ENCODE measurements at regions not wholly inside any gene's neighbourhood (a gene's known extent, or its start where the extent isn't known, plus 50 kb on each side); places are given as distances from the start of the nearest gene placed in this dataset.

DNA sequence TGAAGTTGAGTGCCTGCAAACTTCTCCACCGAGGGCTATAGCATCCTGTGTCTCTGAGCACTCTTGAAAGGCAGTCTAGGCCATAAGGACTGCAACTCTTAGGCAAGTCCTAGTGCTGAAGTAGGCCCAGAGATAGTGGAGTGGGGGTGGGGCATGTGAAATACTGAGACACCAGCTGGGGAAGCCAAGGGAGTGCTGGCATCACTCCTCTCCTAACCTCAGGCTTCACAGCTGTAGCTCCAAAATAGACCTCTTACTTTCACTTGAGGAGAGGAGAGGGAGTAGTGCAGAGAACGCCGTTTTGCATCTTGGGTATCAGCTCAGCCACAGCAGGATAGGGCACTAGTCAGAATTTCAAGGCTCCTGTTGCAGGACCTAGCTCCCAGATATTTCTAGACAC lies 56.2 kb upstream of the CYSLTR1 start:
- H3K4me3 Mint-ChIP-seq (ENCODE audit: unreplicated experiment) = no peak overlapping the region
- H3K27ac Mint-ChIP-seq (ENCODE audit: low read depth, unreplicated experiment) = no peak overlapping the region
- no peaks in the 10 kb centered on the region for H3K36me3 Mint-ChIP-seq (ENCODE audit: insufficient read depth, unreplicated experiment)
- H3K9me3 Mint-ChIP-seq (ENCODE audit: unreplicated experiment) = peaks cover 29% of the 10 kb centered on the region
- H3K27me3 Mint-ChIP-seq (ENCODE audit: insufficient read depth, unreplicated experiment) = no peaks in the 10 kb centered on the region
- DNase-seq (ENCODE audit: unreplicated experiment) = no peak
- intact Hi-C loops (cut with micrococcal nuclease) = no loop called here
- BruUV-seq (replicated peaks) = no TSS peak
- no peaks in the 10 kb centered on the region for H3K4me1 Mint-ChIP-seq (ENCODE audit: insufficient read depth, unreplicated experiment)
- CTCF ChIA-PET = no interaction called here
- TF ChIP-seq, protein P1, sequence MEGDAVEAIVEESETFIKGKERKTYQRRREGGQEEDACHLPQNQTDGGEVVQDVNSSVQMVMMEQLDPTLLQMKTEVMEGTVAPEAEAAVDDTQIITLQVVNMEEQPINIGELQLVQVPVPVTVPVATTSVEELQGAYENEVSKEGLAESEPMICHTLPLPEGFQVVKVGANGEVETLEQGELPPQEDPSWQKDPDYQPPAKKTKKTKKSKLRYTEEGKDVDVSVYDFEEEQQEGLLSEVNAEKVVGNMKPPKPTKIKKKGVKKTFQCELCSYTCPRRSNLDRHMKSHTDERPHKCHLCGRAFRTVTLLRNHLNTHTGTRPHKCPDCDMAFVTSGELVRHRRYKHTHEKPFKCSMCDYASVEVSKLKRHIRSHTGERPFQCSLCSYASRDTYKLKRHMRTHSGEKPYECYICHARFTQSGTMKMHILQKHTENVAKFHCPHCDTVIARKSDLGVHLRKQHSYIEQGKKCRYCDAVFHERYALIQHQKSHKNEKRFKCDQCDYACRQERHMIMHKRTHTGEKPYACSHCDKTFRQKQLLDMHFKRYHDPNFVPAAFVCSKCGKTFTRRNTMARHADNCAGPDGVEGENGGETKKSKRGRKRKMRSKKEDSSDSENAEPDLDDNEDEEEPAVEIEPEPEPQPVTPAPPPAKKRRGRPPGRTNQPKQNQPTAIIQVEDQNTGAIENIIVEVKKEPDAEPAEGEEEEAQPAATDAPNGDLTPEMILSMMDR (IDR thresholded peaks at IDR 0.05; ENCODE audit: unreplicated experiment) = no peak
- POLR2A ChIA-PET = interaction anchor here (0.8 kb wide), 1 partner anchor 11 kb away, joined by 3 read pairs; no protein-coding TSS in a partner anchor

DNA sequence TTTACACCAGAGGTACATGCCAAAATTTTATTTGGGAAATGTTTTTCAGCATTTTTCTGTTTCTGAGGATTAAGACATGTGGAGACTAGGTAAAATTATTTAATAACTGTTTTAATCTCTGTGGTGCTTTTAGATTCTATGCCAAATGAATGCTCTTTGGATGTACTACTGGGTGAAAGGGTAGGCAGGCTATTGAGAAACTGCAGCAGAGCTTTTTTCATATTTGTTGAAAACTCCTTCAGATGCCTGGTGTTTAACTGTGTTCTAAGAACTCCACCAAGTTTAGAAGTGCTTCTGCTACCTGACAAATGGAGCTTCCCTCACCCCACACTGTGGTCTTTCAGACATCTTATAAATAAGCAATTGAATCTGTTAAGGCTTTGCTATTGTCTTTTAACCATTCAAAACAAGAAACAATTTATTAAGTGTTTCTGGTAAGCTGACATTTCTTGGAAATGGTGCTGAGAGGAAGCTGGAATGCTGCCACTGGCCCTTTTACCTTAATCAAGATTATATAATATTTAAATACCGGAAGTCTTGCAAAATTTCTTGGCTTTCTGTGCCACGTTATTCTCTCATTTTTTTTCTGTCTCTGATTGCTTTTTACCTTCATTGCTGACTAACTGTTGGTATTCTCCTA lies 51.2 kb upstream of the CYSLTR1 start:
- Mint-ChIP-seq H3K36me3 (ENCODE audit: insufficient read depth, unreplicated experiment) (no peaks in the 10 kb centered on the region), H3K4me3 (ENCODE audit: unreplicated experiment) (no peak overlapping the region), H3K27me3 (ENCODE audit: insufficient read depth, unreplicated experiment) (no peaks in the 10 kb centered on the region), H3K9me3 (ENCODE audit: unreplicated experiment) (peaks cover under 1% of the 10 kb centered on the region), H3K4me1 (ENCODE audit: insufficient read depth, unreplicated experiment) (no peaks in the 10 kb centered on the region), H3K27ac (ENCODE audit: low read depth, unreplicated experiment) (no peak overlapping the region)
- ChIA-PET POLR2A (interaction anchor here (0.8 kb wide), 1 partner anchor 12 kb away, joined by 3 read pairs; no protein-coding TSS in a partner anchor), CTCF (no interaction called here)
- intact Hi-C loops (cut with micrococcal nuclease) = no loop called here
- TF ChIP-seq, protein P1 (IDR thresholded peaks at IDR 0.05; ENCODE audit: unreplicated experiment) = no peak
- BruUV-seq (replicated peaks) = no TSS peak
- DNase-seq (ENCODE audit: unreplicated experiment) = peak; percentile 20
